Sigmoid colon (tissue), 6 donors: ENCODE measurements at regions not wholly inside any gene's neighbourhood (a gene's known extent, or its start where the extent isn't known, plus 50 kb on each side); places are given as distances from the start of the nearest gene placed in this dataset.
"Not testable (repeated sequence)": the region's sequence is repeated elsewhere in the genome, so short reads cannot be mapped to it uniquely, and the experiment has no call there.

Experiments used
- DNase-seq: peaks from one replicate; pipeline ENCODE4 v3.0.0-alpha.2; 2019
- H3K27ac ChIP-seq, 4 donors: fragments of 200-600 bp; sonication (generic); one replicate each; pipeline ENCODE4 v1.5.1; 2016 to 2019; ENCODE audit warnings: mild to moderate bottlenecking in 1 of 4
- H3K27me3 ChIP-seq, 3 donors: fragments of 200-600 bp; sonication (generic); one replicate each; pipeline ENCODE4 v1.5.1; 2019; ENCODE audit warnings: mild to moderate bottlenecking in 1 of 3
- H3K36me3 ChIP-seq, 4 donors: fragments of 200-600 bp; sonication (generic); one replicate each; pipeline ENCODE4 v1.5.1; 2016 to 2019
- H3K4me1 ChIP-seq, 4 donors: fragments of 200-600 bp; sonication (generic); one replicate each; pipeline ENCODE4 v1.5.1; 2017 to 2019
- H3K4me3 ChIP-seq, 4 donors: fragments of 200-600 bp; sonication (generic); one replicate each; pipeline ENCODE4 v1.5.1; 2017 to 2019; ENCODE audit warnings: mild to moderate bottlenecking in 2 of 4, moderate library complexity in 1 of 4
- H3K9me3 ChIP-seq, 4 donors: fragments of 200-600 bp in 3 of 4; sonication (generic) in 3 of 4; one replicate each; pipeline versions ENCODE4 v1.5.1 to v1.6.1; 2013 to 2019
- CTCF ChIP-seq, 4 experiments: fragments of 450-650 bp in 3 of 4; fragments of 200-600 bp in 1 of 4; IDR thresholded peaks; one replicate each; pipeline ENCODE4 v1.5.1; 2016 to 2019; ENCODE audit warnings: antibody characterized with exemption in 4 of 4, mild to moderate bottlenecking in 3 of 4, moderate library complexity in 2 of 4
- EP300 ChIP-seq, 4 donors: sonication (generic); formaldehyde crosslinking; IDR thresholded peaks; one replicate each; pipeline ENCODE4 v1.6.1; 2017; ENCODE audit warnings: antibody characterized with exemption in 4 of 4
- POLR2A ChIP-seq, 2 donors: fragments of 450-650 bp; IDR thresholded peaks; one replicate each; pipeline ENCODE4 v1.6.1; 2016; ENCODE audit warnings: antibody characterized with exemption in 2 of 2, mild to moderate bottlenecking in 2 of 2, moderate library complexity in 2 of 2
- POLR2AphosphoS5 ChIP-seq, 4 donors: sonication (generic); formaldehyde crosslinking; IDR thresholded peaks; one replicate each; pipeline ENCODE4 v1.6.1; 2017; ENCODE audit warnings: antibody characterized with exemption in 4 of 4
- WGBS, 2 donors: extraction: QIAGEN DNeasy Blood & Tissue Kit; methylation state at CpG; one replicate each; pipeline ENCODE4 v1.1.7; 2013; 5-methylcytosine and 5-hydroxymethylcytosine counted together
- intact Hi-C: fragments of 100-400 bp; cut with DNase I; formaldehyde crosslinking; loops from one replicate; pipeline ENCODE4 v1.15.1; 2023
- donor health status: healthy with polysubstance abuse.
- donor health status: healthy.

- H3K27me3 ChIP-seq, intact Hi-C loops, DNase-seq, H3K36me3 ChIP-seq, H3K4me1 ChIP-seq, H3K27ac ChIP-seq, H3K4me3 ChIP-seq, H3K9me3 ChIP-seq: not testable (repeated sequence)
- WGBS, 2 donors: 94 to 97% methylated on average over 11 of the region's 11 CpGs
Measured at GRCh38 chrX:31014474-31014873, 57.4 kb downstream of the FTHL17 start.

GRCh38 chrX:31012509-31013025 lies 59.3 kb downstream of the FTHL17 start:
- Histone ChIP-seq H3K9me3 (no peaks in the 10 kb centered on the region), H3K4me3 (no peak overlapping the region), H3K27me3 (no peaks in the 10 kb centered on the region), H3K4me1 (no peaks in the 10 kb centered on the region), H3K36me3 (no peaks in the 10 kb centered on the region), H3K27ac (no peak overlapping the region)
- 88 to 89% methylated on average over 6 of the region's 6 CpGs for WGBS, 2 donors
- TF ChIP-seq EP300 (IDR thresholded peaks at IDR 0.05) (no peak), POLR2AphosphoS5 (IDR thresholded peaks at IDR 0.05) (no peak), CTCF (IDR thresholded peaks at IDR 0.05) (no peak), POLR2A (IDR thresholded peaks at IDR 0.05) (no peak)
- intact Hi-C loops: no loop called here
- no peak for DNase-seq

- intact Hi-C loops: no loop called here
- H3K4me3 ChIP-seq: no peak overlapping the region
- 59 to 69% methylated on average over 4 of the region's 4 CpGs for WGBS, 2 donors
- TF ChIP-seq POLR2AphosphoS5 (IDR thresholded peaks at IDR 0.05) (no peak), CTCF (IDR thresholded peaks at IDR 0.05) (no peak), POLR2A (IDR thresholded peaks at IDR 0.05) (no peak)
- no peaks in the 10 kb centered on the region for H3K4me1 ChIP-seq
- DNase-seq: no peak
- H3K9me3 ChIP-seq: no peaks in the 10 kb centered on the region
- no peak overlapping the region for H3K27ac ChIP-seq
- no peaks in the 10 kb centered on the region for H3K36me3 ChIP-seq
- H3K27me3 ChIP-seq: no peaks in the 10 kb centered on the region
Measured at GRCh38 chrX:31007321-31007720, 64.5 kb downstream of the FTHL17 start.

GRCh38 chrX:31006027-31006426 lies 65.8 kb downstream of the FTHL17 start:
- Histone ChIP-seq H3K4me1 (no peaks in the 10 kb centered on the region), H3K27me3 (no peaks in the 10 kb centered on the region), H3K9me3 (no peaks in the 10 kb centered on the region), H3K4me3 (no peak overlapping the region), H3K27ac (no peak overlapping the region), H3K36me3 (no peaks in the 10 kb centered on the region)
- no peak for TF ChIP-seq CTCF (IDR thresholded peaks at IDR 0.05)
- TF ChIP-seq EP300 (IDR thresholded peaks at IDR 0.05): no peak
- no peak for TF ChIP-seq POLR2AphosphoS5 (IDR thresholded peaks at IDR 0.05)
- no peak for TF ChIP-seq POLR2A (IDR thresholded peaks at IDR 0.05)
- 77 to 87% methylated on average over 2 of the region's 2 CpGs for WGBS, 2 donors
- DNase-seq: no peak
- intact Hi-C loops: no loop called here

- intact Hi-C loops: no loop called here
- H3K9me3 ChIP-seq: no peaks in the 10 kb centered on the region
- no peaks in the 10 kb centered on the region for H3K36me3 ChIP-seq
- H3K4me1 ChIP-seq: no peaks in the 10 kb centered on the region
- H3K27ac ChIP-seq: no peak overlapping the region
- no peak overlapping the region for H3K4me3 ChIP-seq
- no peaks in the 10 kb centered on the region for H3K27me3 ChIP-seq
- DNase-seq: no peak
- WGBS, 2 donors: 61% methylated on average over 6 of the region's 6 CpGs
- TF ChIP-seq EP300 (IDR thresholded peaks at IDR 0.05) (no peak), CTCF (IDR thresholded peaks at IDR 0.05) (no peak), POLR2AphosphoS5 (IDR thresholded peaks at IDR 0.05) (no peak), POLR2A (IDR thresholded peaks at IDR 0.05) (no peak)
Measured at GRCh38 chrX:30997411-30997810, 74.4 kb downstream of the FTHL17 start.
